ENCODE measurements at regions not wholly inside any gene's neighbourhood (a gene's known extent, or its start where the extent isn't known, plus 50 kb on each side); places are given as distances from the start of the nearest gene placed in this dataset.

DNA sequence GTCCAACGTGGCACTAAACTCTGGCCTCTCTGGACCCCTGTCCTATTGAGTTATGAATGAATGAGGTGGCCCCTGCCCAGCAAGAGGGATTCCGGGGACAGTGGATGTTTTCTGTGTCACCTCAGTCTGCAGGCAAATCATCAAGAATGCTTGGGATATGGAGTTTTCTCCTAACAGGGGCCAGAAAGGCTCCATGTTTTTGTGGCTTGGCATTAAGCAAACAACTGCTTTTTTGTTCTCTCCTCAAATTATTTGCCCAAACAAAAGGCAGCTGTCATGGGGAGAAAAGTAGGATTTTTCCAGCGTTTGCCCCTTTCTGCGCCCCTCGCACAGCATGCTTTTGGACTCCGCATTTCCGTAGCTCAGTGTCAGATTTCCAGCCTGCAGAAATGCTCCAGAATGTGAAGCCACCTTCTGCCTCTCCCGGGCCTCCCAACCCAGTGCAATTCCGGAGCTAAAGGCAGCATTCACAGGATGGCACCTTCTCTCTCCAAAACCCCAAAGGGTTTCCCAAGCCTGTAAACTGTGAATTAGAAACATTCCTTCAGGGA lies 553.3 kb downstream of the CCDC171 start:
- Histone ChIP-seq H3K9me2 (ENCODE audit: insufficient read depth) (no peaks in the 10 kb centered on the region), H2AFZ (ENCODE audit: low read depth, low read length, poor library complexity, severe bottlenecking) (no peak overlapping the region), H3K4me3 (replicated peaks in 1 of 2; ENCODE audit: low read depth in 1 of 2, low read length in 2 of 2) (no peak overlapping the region), H3K36me3 (ENCODE audit: control insufficient read depth in 1 of 2, insufficient read depth in 2 of 2, low read length in 2 of 2) (no peaks in the 10 kb centered on the region), H3K4me2 (ENCODE audit: low read length) (no peak overlapping the region), H3K9ac (ENCODE audit: low read length) (no peak overlapping the region), H4K20me1 (ENCODE audit: insufficient read depth) (no peaks in the 10 kb centered on the region), H3K4me1 (ENCODE audit: control insufficient read depth in 1 of 2, insufficient read depth in 2 of 2, low read length in 2 of 2) (no peaks in the 10 kb centered on the region), H3K27me3 (ENCODE audit: insufficient read depth, low read length) (no peaks in the 10 kb centered on the region), H3K27ac (ENCODE audit: low read depth, low read length) (no peak overlapping the region), H3K9me3 (ENCODE audit: control insufficient read depth in 1 of 2, insufficient read depth in 1 of 2, low read depth in 1 of 2, low read length in 2 of 2) (no peaks in the 10 kb centered on the region), H3K79me2 (ENCODE audit: insufficient read depth, low read length) (no peaks in the 10 kb centered on the region)
- RAD21 ChIA-PET (ENCODE audit: low non-redundant PET in 1 of 2, low total read pairs in 2 of 2, uncharacterized antibody in 2 of 2, unreplicated experiment in 2 of 2) = no interaction called here
- POLR2A ChIA-PET = no interaction called here
- no TSS peak for BruUV-seq (replicated peaks)
- intact Hi-C loops (cut with micrococcal nuclease) = no loop called here
- ATAC-seq (no peak), DNase-seq (ENCODE audit: low read depth, low spot score) (no peak)
- TF ChIP-seq, protein P1, sequence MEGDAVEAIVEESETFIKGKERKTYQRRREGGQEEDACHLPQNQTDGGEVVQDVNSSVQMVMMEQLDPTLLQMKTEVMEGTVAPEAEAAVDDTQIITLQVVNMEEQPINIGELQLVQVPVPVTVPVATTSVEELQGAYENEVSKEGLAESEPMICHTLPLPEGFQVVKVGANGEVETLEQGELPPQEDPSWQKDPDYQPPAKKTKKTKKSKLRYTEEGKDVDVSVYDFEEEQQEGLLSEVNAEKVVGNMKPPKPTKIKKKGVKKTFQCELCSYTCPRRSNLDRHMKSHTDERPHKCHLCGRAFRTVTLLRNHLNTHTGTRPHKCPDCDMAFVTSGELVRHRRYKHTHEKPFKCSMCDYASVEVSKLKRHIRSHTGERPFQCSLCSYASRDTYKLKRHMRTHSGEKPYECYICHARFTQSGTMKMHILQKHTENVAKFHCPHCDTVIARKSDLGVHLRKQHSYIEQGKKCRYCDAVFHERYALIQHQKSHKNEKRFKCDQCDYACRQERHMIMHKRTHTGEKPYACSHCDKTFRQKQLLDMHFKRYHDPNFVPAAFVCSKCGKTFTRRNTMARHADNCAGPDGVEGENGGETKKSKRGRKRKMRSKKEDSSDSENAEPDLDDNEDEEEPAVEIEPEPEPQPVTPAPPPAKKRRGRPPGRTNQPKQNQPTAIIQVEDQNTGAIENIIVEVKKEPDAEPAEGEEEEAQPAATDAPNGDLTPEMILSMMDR (IDR thresholded peaks at IDR 0.05 in 2 of 3, conservative IDR thresholded peaks at IDR 0.05 in 1 of 3; ENCODE audit: borderline replicate concordance in 1 of 3, insufficient read depth in 1 of 3, low read depth in 2 of 3, low read length in 2 of 3) = no peak
- TF ChIP-seq EZH2 (IDR thresholded peaks at IDR 0.05) = no peak
- no peak for TF ChIP-seq YY1 (IDR thresholded peaks at IDR 0.05; ENCODE audit: extremely low read depth, insufficient replicate concordance, low read depth, low read length)
- TF ChIP-seq CEBPB (IDR thresholded peaks at IDR 0.05; ENCODE audit: low read depth) = no peak
- no peak for TF ChIP-seq POLR2A (IDR thresholded peaks at IDR 0.05; ENCODE audit: borderline replicate concordance, extremely low read depth, insufficient read depth, insufficient read length)
- TF ChIP-seq EZH2phosphoT487 (IDR thresholded peaks at IDR 0.05; ENCODE audit: borderline replicate concordance) = no peak
- TF ChIP-seq, protein P2, sequence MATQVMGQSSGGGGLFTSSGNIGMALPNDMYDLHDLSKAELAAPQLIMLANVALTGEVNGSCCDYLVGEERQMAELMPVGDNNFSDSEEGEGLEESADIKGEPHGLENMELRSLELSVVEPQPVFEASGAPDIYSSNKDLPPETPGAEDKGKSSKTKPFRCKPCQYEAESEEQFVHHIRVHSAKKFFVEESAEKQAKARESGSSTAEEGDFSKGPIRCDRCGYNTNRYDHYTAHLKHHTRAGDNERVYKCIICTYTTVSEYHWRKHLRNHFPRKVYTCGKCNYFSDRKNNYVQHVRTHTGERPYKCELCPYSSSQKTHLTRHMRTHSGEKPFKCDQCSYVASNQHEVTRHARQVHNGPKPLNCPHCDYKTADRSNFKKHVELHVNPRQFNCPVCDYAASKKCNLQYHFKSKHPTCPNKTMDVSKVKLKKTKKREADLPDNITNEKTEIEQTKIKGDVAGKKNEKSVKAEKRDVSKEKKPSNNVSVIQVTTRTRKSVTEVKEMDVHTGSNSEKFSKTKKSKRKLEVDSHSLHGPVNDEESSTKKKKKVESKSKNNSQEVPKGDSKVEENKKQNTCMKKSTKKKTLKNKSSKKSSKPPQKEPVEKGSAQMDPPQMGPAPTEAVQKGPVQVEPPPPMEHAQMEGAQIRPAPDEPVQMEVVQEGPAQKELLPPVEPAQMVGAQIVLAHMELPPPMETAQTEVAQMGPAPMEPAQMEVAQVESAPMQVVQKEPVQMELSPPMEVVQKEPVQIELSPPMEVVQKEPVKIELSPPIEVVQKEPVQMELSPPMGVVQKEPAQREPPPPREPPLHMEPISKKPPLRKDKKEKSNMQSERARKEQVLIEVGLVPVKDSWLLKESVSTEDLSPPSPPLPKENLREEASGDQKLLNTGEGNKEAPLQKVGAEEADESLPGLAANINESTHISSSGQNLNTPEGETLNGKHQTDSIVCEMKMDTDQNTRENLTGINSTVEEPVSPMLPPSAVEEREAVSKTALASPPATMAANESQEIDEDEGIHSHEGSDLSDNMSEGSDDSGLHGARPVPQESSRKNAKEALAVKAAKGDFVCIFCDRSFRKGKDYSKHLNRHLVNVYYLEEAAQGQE (IDR thresholded peaks at IDR 0.05; ENCODE audit: low read depth) = no peak
- no peak for TF ChIP-seq SIN3A (IDR thresholded peaks at IDR 0.05; ENCODE audit: low read depth)
- TF ChIP-seq ZFX (IDR thresholded peaks at IDR 0.05) = no peak
- TF ChIP-seq, protein P3, sequence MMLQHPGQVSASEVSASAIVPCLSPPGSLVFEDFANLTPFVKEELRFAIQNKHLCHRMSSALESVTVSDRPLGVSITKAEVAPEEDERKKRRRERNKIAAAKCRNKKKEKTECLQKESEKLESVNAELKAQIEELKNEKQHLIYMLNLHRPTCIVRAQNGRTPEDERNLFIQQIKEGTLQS (IDR thresholded peaks at IDR 0.05) = no peak
- TF ChIP-seq, protein P4, sequence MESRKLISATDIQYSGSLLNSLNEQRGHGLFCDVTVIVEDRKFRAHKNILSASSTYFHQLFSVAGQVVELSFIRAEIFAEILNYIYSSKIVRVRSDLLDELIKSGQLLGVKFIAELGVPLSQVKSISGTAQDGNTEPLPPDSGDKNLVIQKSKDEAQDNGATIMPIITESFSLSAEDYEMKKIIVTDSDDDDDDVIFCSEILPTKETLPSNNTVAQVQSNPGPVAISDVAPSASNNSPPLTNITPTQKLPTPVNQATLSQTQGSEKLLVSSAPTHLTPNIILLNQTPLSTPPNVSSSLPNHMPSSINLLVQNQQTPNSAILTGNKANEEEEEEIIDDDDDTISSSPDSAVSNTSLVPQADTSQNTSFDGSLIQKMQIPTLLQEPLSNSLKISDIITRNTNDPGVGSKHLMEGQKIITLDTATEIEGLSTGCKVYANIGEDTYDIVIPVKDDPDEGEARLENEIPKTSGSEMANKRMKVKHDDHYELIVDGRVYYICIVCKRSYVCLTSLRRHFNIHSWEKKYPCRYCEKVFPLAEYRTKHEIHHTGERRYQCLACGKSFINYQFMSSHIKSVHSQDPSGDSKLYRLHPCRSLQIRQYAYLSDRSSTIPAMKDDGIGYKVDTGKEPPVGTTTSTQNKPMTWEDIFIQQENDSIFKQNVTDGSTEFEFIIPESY (IDR thresholded peaks at IDR 0.05; ENCODE audit: extremely low read depth, insufficient replicate concordance, low read length) = no peak
- CTCF ChIA-PET = no interaction called here
